ENCODE measurements at regions not wholly inside any gene's neighbourhood (a gene's known extent, or its start where the extent isn't known, plus 50 kb on each side); places are given as distances from the start of the nearest gene placed in this dataset.

- TF ChIP-seq TAF1 (IDR thresholded peaks at IDR 0.05; ENCODE audit: low read depth, low read length), result no peak
- no peak for TF ChIP-seq POLR2AphosphoS5 (IDR thresholded peaks at IDR 0.05; ENCODE audit: low read depth, low read length)
These were observed 259.1 kb upstream of the AGAP1 start for GRCh38 chr2:235234736-235235135.

Measured in GM12891 (cell line).